GM04503 (cell line): ENCODE measurements at regions not wholly inside any gene's neighbourhood (a gene's known extent, or its start where the extent isn't known, plus 50 kb on each side); places are given as distances from the start of the nearest gene placed in this dataset.

Experiments used
- DNase-seq: peaks from one replicate; pipeline ENCODE4 v3.0.0-alpha.2; 2012; ENCODE audit warnings: low read depth

GRCh38 chr4:126775485-126776106 lies 857.2 kb upstream of the INTU start:
- no peak for DNase-seq

GRCh38 chr4:126776361-126776760 lies 856.4 kb upstream of the INTU start:
- DNase-seq: no peak

GRCh38 chr4:126777649-126778048 lies 855.1 kb upstream of the INTU start:
- peak; percentile 72 for DNase-seq

- peak; percentile 56 for DNase-seq
Observed at GRCh38 chr4:126778348-126778747, 854.4 kb upstream of the INTU start.

- DNase-seq: no peak
Observed at GRCh38 chr4:126779001-126779400, 853.8 kb upstream of the INTU start.

- DNase-seq: peak; percentile 42
Observed at GRCh38 chr4:126779436-126780166, 853.2 kb upstream of the INTU start.

GRCh38 chr4:126783191-126783590 lies 849.6 kb upstream of the INTU start:
- no peak for DNase-seq

GRCh38 chr4:126784966-126785580 lies 847.7 kb upstream of the INTU start:
- no peak for DNase-seq

GRCh38 chr4:126790633-126791032 lies 842.1 kb upstream of the INTU start:
- DNase-seq: no peak

GRCh38 chr4:126794363-126794762 lies 838.4 kb upstream of the INTU start:
- no peak for DNase-seq

GRCh38 chr4:126798214-126798613 lies 834.5 kb upstream of the INTU start:
- no peak for DNase-seq

GRCh38 chr4:126799416-126799815 lies 833.3 kb upstream of the INTU start:
- DNase-seq: no peak

GRCh38 chr4:126799971-126800574 lies 832.7 kb upstream of the INTU start:
- DNase-seq: no peak

GRCh38 chr4:126800575-126801141 lies 832.1 kb upstream of the INTU start:
- DNase-seq: no peak

GRCh38 chr4:126807132-126807531 lies 825.6 kb upstream of the INTU start:
- DNase-seq: no peak

GRCh38 chr4:126812076-126812475 lies 820.7 kb upstream of the INTU start:
- no peak for DNase-seq

- DNase-seq: no peak
Observed at GRCh38 chr4:126820631-126821030, 812.1 kb upstream of the INTU start.

- no peak for DNase-seq
Observed at GRCh38 chr4:126821152-126821551, 811.6 kb upstream of the INTU start.

- DNase-seq: no peak
Observed at GRCh38 chr4:126825083-126825482, 807.7 kb upstream of the INTU start.

GRCh38 chr4:126827669-126828068 lies 805.1 kb upstream of the INTU start:
- DNase-seq: no peak

- DNase-seq: no peak
Observed at GRCh38 chr4:126834854-126835253, 797.9 kb upstream of the INTU start.

GRCh38 chr4:126838941-126839679 lies 793.6 kb upstream of the INTU start:
- DNase-seq: peak; percentile 22
